ENCODE measurements at regions not wholly inside any gene's neighbourhood (a gene's known extent, or its start where the extent isn't known, plus 50 kb on each side); places are given as distances from the start of the nearest gene placed in this dataset.
A peak's percentile ranks its signal among the peaks of the same experiment; 100 is the strongest.

GRCh38 chr1:89453123-89453972 lies 71.3 kb upstream of the LRRC8B start:
- intact Hi-C loops (cut with DNase I), result loop anchor here (10.0 kb wide), 1 partner anchor 369 kb away; no protein-coding TSS in a partner anchor
- Histone ChIP-seq H3K4me1 (no peaks in the 10 kb centered on the region), H3K4me3 (no peak overlapping the region), H3K36me3 (no peaks in the 10 kb centered on the region), H3K27me3 (no peaks in the 10 kb centered on the region), H3K9me3 (no peaks in the 10 kb centered on the region), H3K27ac (replicated peaks in 1 of 4) (no peak overlapping the region)
- WGBS, result 79% methylated on average over 9 of the region's 9 CpGs
- TF ChIP-seq POLR2A (IDR thresholded peaks at IDR 0.05; ENCODE audit: low read depth) (no peak), POLR2AphosphoS5 (IDR thresholded peaks at IDR 0.05) (no peak), EP300 (IDR thresholded peaks at IDR 0.05) (no peak), CTCF (IDR thresholded peaks at IDR 0.05) (no peak)
- no peak for DNase-seq (ENCODE audit: extremely low spot score)

- intact Hi-C loops (cut with DNase I), result loop anchor here (2.0 to 10.0 kb wide), 2 partner anchors 370 to 456 kb away; no protein-coding TSS in a partner anchor
- no peak overlapping the region for H3K4me3 ChIP-seq
- no peak for DNase-seq (ENCODE audit: extremely low spot score)
Measured at GRCh38 chr1:89454845-89455521, 69.6 kb upstream of the LRRC8B start.

GRCh38 chr1:89457046-89457445 lies 67.6 kb upstream of the LRRC8B start:
- Histone ChIP-seq H3K36me3 (no peaks in the 10 kb centered on the region), H3K9me3 (no peaks in the 10 kb centered on the region), H3K4me1 (no peaks in the 10 kb centered on the region), H3K27me3 (no peaks in the 10 kb centered on the region), H3K27ac (replicated peaks in 1 of 4) (no peak overlapping the region), H3K4me3 (no peak overlapping the region)
- WGBS, result 89% methylated on average over 1 of the region's 1 CpG
- intact Hi-C loops (cut with DNase I), result loop anchor here (10.0 kb wide), 1 partner anchor 372 kb away; no protein-coding TSS in a partner anchor
- no peak for DNase-seq (ENCODE audit: extremely low spot score)
- TF ChIP-seq POLR2AphosphoS5 (IDR thresholded peaks at IDR 0.05) (no peak), EP300 (IDR thresholded peaks at IDR 0.05) (no peak), CTCF (IDR thresholded peaks at IDR 0.05) (no peak), POLR2A (IDR thresholded peaks at IDR 0.05; ENCODE audit: low read depth) (no peak)

More at GRCh38 chr1:89454845-89455521, 69.6 kb upstream of the LRRC8B start:
- H3K27me3 ChIP-seq, result no peaks in the 10 kb centered on the region
- 26% methylated on average over 7 of the region's 7 CpGs for WGBS
- no peak for TF ChIP-seq POLR2AphosphoS5 (IDR thresholded peaks at IDR 0.05)
- no peak for TF ChIP-seq EP300 (IDR thresholded peaks at IDR 0.05)
- no peak for TF ChIP-seq POLR2A (IDR thresholded peaks at IDR 0.05; ENCODE audit: low read depth)
- peak; percentile 59 to 67 (median 62) for TF ChIP-seq CTCF (IDR thresholded peaks at IDR 0.05)
- H3K27ac ChIP-seq (replicated peaks in 1 of 4), result no peak overlapping the region
- H3K9me3 ChIP-seq, result no peaks in the 10 kb centered on the region
- H3K36me3 ChIP-seq, result no peaks in the 10 kb centered on the region
- no peaks in the 10 kb centered on the region for H3K4me1 ChIP-seq

- H3K9me3 ChIP-seq, result no peaks in the 10 kb centered on the region
- no peak for TF ChIP-seq POLR2AphosphoS5 (IDR thresholded peaks at IDR 0.05)
- no peak for TF ChIP-seq EP300 (IDR thresholded peaks at IDR 0.05)
- TF ChIP-seq CTCF (IDR thresholded peaks at IDR 0.05), result no peak
- TF ChIP-seq POLR2A (IDR thresholded peaks at IDR 0.05; ENCODE audit: low read depth), result no peak
- 91% methylated on average over 2 of the region's 2 CpGs for WGBS
- no peaks in the 10 kb centered on the region for H3K4me1 ChIP-seq
- H3K36me3 ChIP-seq, result no peaks in the 10 kb centered on the region
- DNase-seq (ENCODE audit: extremely low spot score), result no peak
- H3K4me3 ChIP-seq, result no peak overlapping the region
- H3K27ac ChIP-seq (replicated peaks in 1 of 4), result no peak overlapping the region
- intact Hi-C loops (cut with DNase I), result loop anchor here (10.0 kb wide), 1 partner anchor 374 kb away; no protein-coding TSS in a partner anchor
- H3K27me3 ChIP-seq, result peaks cover 0 to 1% (median 0%) of the 10 kb centered on the region in 4 donors
Measured at GRCh38 chr1:89459081-89459480, 65.5 kb upstream of the LRRC8B start.
